ENCODE measurements at regions not wholly inside any gene's neighbourhood (a gene's known extent, or its start where the extent isn't known, plus 50 kb on each side); places are given as distances from the start of the nearest gene placed in this dataset.
A peak's percentile ranks its signal among the peaks of the same experiment; 100 is the strongest.
"Not testable (repeated sequence)": the region's sequence is repeated elsewhere in the genome, so short reads cannot be mapped to it uniquely, and the experiment has no call there.

DNA sequence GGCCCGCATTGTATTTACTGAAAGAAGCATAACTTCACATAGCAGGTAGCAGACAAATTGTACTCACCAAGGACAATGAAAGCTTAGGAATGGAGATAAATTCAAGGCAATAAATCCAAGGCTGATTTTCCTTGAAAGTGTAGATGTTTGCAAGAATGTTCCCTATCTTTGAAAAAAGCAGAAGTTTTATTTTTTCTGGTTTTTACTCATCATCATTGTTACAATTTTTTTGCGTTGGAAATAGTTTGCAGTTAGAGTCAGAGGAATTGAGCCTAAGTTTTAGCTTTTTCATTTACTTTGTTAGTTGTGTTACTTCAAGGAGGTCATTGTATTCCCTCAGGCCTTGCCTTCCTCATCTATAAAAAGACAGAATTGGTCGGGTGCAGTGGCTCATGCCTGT lies 213.9 kb upstream of the TBL1XR1 start:
- TF ChIP-seq, protein P1, sequence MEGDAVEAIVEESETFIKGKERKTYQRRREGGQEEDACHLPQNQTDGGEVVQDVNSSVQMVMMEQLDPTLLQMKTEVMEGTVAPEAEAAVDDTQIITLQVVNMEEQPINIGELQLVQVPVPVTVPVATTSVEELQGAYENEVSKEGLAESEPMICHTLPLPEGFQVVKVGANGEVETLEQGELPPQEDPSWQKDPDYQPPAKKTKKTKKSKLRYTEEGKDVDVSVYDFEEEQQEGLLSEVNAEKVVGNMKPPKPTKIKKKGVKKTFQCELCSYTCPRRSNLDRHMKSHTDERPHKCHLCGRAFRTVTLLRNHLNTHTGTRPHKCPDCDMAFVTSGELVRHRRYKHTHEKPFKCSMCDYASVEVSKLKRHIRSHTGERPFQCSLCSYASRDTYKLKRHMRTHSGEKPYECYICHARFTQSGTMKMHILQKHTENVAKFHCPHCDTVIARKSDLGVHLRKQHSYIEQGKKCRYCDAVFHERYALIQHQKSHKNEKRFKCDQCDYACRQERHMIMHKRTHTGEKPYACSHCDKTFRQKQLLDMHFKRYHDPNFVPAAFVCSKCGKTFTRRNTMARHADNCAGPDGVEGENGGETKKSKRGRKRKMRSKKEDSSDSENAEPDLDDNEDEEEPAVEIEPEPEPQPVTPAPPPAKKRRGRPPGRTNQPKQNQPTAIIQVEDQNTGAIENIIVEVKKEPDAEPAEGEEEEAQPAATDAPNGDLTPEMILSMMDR (conservative IDR thresholded peaks at IDR 0.05; ENCODE audit: low read length) = no peak
- no peak for DNase-seq (ENCODE audit: low read depth)
- no peak overlapping the region for H3K4me3 ChIP-seq (ENCODE audit: low read length)

DNA sequence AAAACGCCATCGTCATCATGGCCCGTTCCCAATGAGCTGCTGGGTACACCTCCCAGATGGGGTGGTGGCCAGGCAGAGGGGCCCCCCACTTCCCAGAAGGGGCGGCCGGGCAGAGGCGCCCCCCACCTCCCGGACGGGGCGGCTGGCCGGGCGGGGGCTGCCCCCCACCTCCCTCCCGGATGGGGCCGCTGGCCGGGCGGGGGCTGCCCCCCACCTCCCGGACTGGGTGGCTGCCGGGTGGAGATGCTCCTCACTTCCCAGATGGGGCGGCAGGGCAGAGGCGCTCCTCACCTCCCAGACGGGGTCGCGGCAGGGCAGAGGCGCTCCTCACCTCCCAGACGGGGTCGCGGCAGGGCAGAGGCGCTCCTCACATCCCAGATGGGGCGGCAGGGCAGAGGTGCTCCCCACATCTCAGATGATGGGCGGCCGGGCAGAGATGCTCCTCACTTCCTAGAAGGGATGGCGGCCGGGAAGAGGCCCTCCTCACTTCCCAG lies 215.4 kb upstream of the TBL1XR1 start:
- not testable (repeated sequence) for DNase-seq (ENCODE audit: low read depth); H3K4me3 ChIP-seq (ENCODE audit: low read length)

DNA sequence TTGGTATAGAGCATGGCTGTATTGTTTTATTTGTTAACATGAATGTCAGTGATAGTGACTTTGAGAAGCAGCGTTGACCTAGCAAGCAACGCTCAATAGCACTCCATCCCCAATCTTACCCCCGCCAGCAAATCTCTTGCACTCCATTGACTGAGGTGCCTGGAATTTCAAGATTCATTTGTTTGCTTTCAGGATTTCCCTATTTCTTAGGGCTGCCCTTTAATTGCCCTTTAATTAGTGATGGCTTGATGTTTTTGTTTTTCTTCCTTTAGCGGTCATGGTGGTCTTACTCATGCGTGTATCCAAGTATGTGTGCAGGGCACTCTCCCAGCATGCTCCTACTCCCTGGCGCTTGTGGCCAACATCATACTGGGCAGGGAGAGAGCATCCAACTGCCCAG lies 216.8 kb upstream of the TBL1XR1 start:
- H3K4me3 ChIP-seq (ENCODE audit: low read length) = no peak overlapping the region
- TF ChIP-seq, protein P1 (conservative IDR thresholded peaks at IDR 0.05; ENCODE audit: low read length) = no peak
- no peak for DNase-seq (ENCODE audit: low read depth)

DNA sequence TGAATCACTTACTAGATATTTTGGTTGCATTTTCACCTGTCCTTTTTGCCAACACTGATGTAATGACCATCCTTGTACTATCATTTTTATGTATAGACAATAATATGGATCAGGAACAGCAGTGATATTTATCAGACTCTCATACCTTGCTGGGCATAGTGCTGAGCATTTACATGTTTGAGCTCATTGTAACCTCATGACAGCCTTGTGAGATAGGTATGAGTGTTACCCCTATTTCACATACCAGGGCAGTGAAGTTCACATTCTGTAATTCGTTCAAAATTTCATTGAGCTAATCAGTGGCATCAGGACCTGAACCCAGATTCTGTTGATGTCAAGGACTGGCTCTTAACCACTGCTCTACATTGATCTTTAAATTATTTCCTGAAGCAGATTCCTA lies 221.5 kb upstream of the TBL1XR1 start:
- H3K4me3 ChIP-seq (ENCODE audit: low read length) = no peak overlapping the region
- TF ChIP-seq, protein P1 (conservative IDR thresholded peaks at IDR 0.05; ENCODE audit: low read length) = no peak
- no peak for DNase-seq (ENCODE audit: low read depth)

DNA sequence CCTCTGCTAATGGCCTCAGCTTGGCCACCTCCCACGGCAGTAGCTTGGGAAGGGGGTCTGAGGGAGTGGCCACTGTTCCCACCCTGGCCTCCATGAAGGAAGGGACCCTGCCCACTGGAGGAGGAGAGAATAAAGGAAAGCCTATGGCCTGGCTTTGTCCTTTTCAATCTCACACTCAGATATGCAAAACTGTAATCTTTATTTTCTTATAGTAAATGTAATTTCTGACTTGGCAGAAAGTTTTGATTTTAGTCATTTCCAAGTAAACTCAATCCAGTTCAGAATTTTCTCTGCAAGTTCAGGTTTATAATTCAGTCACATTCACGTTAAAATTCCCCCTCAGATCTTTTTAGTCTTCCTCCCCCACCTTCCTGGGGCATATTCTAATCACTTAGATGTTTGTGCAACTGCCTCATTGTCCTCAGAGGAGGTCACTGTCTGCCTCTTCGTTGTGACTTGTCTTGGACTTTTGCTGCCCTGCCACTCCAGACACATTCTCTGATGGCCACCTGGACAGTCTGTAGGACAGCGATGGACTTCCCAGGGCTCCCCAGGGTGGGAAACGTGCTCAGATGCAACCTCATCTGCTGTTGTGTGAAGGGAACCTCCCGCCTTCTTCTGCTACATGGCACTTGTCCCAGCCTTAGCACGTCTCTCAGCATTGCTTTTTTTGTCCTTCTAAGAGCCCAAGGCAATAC lies 222.8 kb upstream of the TBL1XR1 start:
- DNase-seq (ENCODE audit: low read depth) = peak; percentile 42
- TF ChIP-seq, protein P1 (conservative IDR thresholded peaks at IDR 0.05; ENCODE audit: low read length) = no peak
- H3K4me3 ChIP-seq (ENCODE audit: low read length) = no peak overlapping the region

DNA sequence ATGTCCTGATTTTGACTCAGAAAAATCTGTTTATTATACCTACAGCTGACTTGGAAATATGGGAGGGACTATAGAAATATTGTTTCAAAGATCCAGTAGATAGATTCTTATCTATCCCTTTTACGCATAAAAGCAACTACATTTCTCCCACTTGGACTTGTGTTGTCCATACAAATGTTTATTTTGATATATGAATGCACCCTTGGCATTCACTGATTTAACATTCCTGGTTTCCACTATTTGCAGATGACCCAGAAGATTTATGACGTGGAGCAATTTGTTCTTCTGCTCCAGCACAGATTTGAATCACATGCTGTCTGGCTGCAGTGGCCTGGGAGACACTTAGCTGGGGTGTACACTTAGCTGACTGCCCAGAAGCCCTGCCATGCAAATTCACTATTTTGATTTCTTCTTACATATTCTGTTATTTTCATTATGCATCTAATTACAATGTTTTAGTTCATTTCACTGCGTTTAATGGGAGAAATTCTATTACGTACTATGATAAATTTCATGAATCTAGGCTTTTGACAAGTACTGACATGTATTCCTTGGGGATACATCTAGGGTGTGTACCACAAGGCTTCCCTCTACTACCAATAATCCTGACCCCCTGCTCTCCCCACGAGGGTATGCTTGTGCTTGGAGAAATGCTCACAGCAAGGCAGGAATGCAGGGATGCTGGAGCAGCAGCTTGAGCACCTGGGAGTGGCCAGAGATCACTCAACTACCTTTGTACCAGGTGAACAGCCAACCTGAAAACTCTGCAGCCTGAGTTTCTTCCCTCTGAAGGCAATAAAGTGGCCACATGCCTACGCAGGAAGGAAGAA lies 223.6 kb upstream of the TBL1XR1 start:
- TF ChIP-seq, protein P1 (conservative IDR thresholded peaks at IDR 0.05; ENCODE audit: low read length) = no peak
- DNase-seq (ENCODE audit: low read depth) = peak; percentile 82
- H3K4me3 ChIP-seq (ENCODE audit: low read length) = no peak overlapping the region

DNA sequence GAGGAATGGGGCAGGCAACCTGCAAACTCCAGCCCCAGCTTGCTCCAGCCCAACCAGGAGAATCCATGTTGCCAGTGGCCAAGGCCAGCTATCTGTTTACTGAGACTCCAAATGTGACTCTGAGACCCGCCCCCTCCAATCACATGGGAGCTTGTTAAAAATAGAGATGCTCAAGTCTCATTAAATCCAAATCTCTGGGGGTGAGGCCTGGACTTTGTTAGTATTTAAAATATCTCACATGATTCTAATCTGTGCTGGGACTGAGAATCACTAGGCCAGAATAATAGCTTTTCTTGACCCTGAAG lies 224.2 kb upstream of the TBL1XR1 start:
- DNase-seq (ENCODE audit: low read depth) = no peak
- H3K4me3 ChIP-seq (ENCODE audit: low read length) = no peak overlapping the region
- TF ChIP-seq, protein P1 (conservative IDR thresholded peaks at IDR 0.05; ENCODE audit: low read length) = no peak

Measured in AG10803 (cell line).